GM18873 (cell line): ENCODE measurements at regions not wholly inside any gene's neighbourhood (a gene's known extent, or its start where the extent isn't known, plus 50 kb on each side); places are given as distances from the start of the nearest gene placed in this dataset.
"Not testable (repeated sequence)": the region's sequence is repeated elsewhere in the genome, so short reads cannot be mapped to it uniquely, and the experiment has no call there.

Experiments
- ATAC-seq: cut with Tn5 transposase; IDR thresholded peaks from one replicate; pipeline ENCODE4 v1.9.1; 2021; ENCODE audit warnings: mild to moderate bottlenecking, moderate library complexity, moderate number of reproducible peaks; ENCODE audit not compliant: unreplicated experiment, low FRiP score

- no peak for ATAC-seq
These were observed 329.0 kb upstream of the TMTC4 start for GRCh38 chr13:101003566-101003965.

- no peak for ATAC-seq
These were observed 314.8 kb upstream of the TMTC4 start for GRCh38 chr13:100989392-100989791.

GRCh38 chr13:100988921-100989320 is 314.3 kb upstream of the TMTC4 start:
- no peak for ATAC-seq

- ATAC-seq, result no peak
These were observed 313.4 kb upstream of the TMTC4 start for GRCh38 chr13:100987948-100988347.

GRCh38 chr13:100986571-100986970 is 312.0 kb upstream of the TMTC4 start:
- no peak for ATAC-seq

GRCh38 chr13:100984085-100984705 is 309.6 kb upstream of the TMTC4 start:
- ATAC-seq, result no peak

- no peak for ATAC-seq
These were observed 308.5 kb upstream of the TMTC4 start for GRCh38 chr13:100983111-100983510.

- no peak for ATAC-seq
These were observed 305.6 kb upstream of the TMTC4 start for GRCh38 chr13:100980171-100980570.

- no peak for ATAC-seq
These were observed 303.2 kb upstream of the TMTC4 start for GRCh38 chr13:100977841-100978240.

GRCh38 chr13:100976993-100977392 is 302.4 kb upstream of the TMTC4 start:
- ATAC-seq, result no peak

- ATAC-seq, result not testable (repeated sequence)
These were observed 301.1 kb upstream of the TMTC4 start for GRCh38 chr13:100975666-100976065.

GRCh38 chr13:100962585-100962984 is 288.0 kb upstream of the TMTC4 start:
- ATAC-seq, result no peak

GRCh38 chr13:100961186-100961585 is 286.6 kb upstream of the TMTC4 start:
- ATAC-seq, result no peak

- no peak for ATAC-seq
These were observed 284.2 kb upstream of the TMTC4 start for GRCh38 chr13:100958831-100959230.

GRCh38 chr13:100957741-100958140 is 283.1 kb upstream of the TMTC4 start:
- ATAC-seq, result no peak

GRCh38 chr13:100954430-100955305 is 280.1 kb upstream of the TMTC4 start:
- no peak for ATAC-seq

- no peak for ATAC-seq
These were observed 276.4 kb upstream of the TMTC4 start for GRCh38 chr13:100951016-100951415.

- ATAC-seq, result not testable (repeated sequence)
These were observed 274.3 kb upstream of the TMTC4 start for GRCh38 chr13:100948937-100949336.

- no peak for ATAC-seq
These were observed 272.0 kb upstream of the TMTC4 start for GRCh38 chr13:100946588-100946987.

GRCh38 chr13:100944791-100945345 is 270.3 kb upstream of the TMTC4 start:
- ATAC-seq, result no peak

- no peak for ATAC-seq
These were observed 268.1 kb upstream of the TMTC4 start for GRCh38 chr13:100942742-100943141.
